DND-41 (cell line): ENCODE measurements at regions not wholly inside any gene's neighbourhood (a gene's known extent, or its start where the extent isn't known, plus 50 kb on each side); places are given as distances from the start of the nearest gene placed in this dataset.

Experiments used
- ATAC-seq: fragments of 200-7000 bp; cut with Tn5 transposase; 3 replicates; pipeline ENCODE4 v1.9.1; 2021; ENCODE audit warnings: low read depth; ENCODE audit not compliant: insufficient read depth
- DNase-seq: peaks from one replicate; pipeline ENCODE4 v3.0.0-alpha.2; 2020
- H2AFZ ChIP-seq: 2 replicates; pipeline ENCODE4 v1.6.0; 2012; ENCODE audit warnings: low read depth, low read length
- H3K27ac ChIP-seq: 2 replicates; pipeline ENCODE4 v1.5.1; 2012; ENCODE audit warnings: low read length, inconsistent platforms
- H3K27me3 ChIP-seq: fragments of 200-600 bp; sonication (generic); 2 replicates; pipeline ENCODE4 v1.6.0; 2012; ENCODE audit warnings: low read length, mild to moderate bottlenecking, inconsistent platforms; ENCODE audit not compliant: insufficient read depth, poor library complexity
- H3K36me3 ChIP-seq: 2 replicates; pipeline ENCODE4 v1.5.1; 2012; ENCODE audit warnings: low read length, inconsistent platforms; ENCODE audit not compliant: insufficient read depth
- H3K4me1 ChIP-seq: 2 replicates; pipeline ENCODE4 v1.5.1; 2012; ENCODE audit warnings: mild to moderate bottlenecking, low read length; ENCODE audit not compliant: insufficient read depth
- H3K4me2 ChIP-seq: 2 replicates; pipeline ENCODE4 v1.6.0; 2012; ENCODE audit warnings: mild to moderate bottlenecking, moderate library complexity, low read length, inconsistent platforms; ENCODE audit not compliant: insufficient read depth
- H3K4me3 ChIP-seq, 2 experiments: fragments of 200-600 bp in 1 of 2; shearing (Covaris generic) in 1 of 2; 2 replicates each; pipeline ENCODE4 v1.5.1; 2012 to 2016; ENCODE audit warnings: inconsistent platforms in 2 of 2, low read length in 2 of 2, mild to moderate bottlenecking in 2 of 2, low read depth in 1 of 2, moderate library complexity in 1 of 2
- H3K79me2 ChIP-seq: 2 replicates; pipeline ENCODE4 v1.6.0; 2012; ENCODE audit warnings: low read length, inconsistent platforms; ENCODE audit not compliant: insufficient read depth
- H3K9ac ChIP-seq: 2 replicates; pipeline ENCODE4 v1.6.0; 2012; ENCODE audit warnings: low read depth, mild to moderate bottlenecking, inconsistent platforms, low read length, moderate library complexity
- H3K9me3 ChIP-seq: 2 replicates; pipeline ENCODE4 v1.5.1; 2012; ENCODE audit warnings: low read length, moderate library complexity, mild to moderate bottlenecking, inconsistent platforms; ENCODE audit not compliant: insufficient read depth, severe bottlenecking
- H4K20me1 ChIP-seq: 2 replicates; pipeline ENCODE4 v1.6.0; 2012; ENCODE audit warnings: low read length; ENCODE audit not compliant: insufficient read depth
- CTCF ChIP-seq: IDR thresholded peaks from 2 replicates; pipeline ENCODE4 v1.5.1; 2012; ENCODE audit warnings: borderline replicate concordance, low read length, moderate library complexity, mild to moderate bottlenecking; ENCODE audit not compliant: poor library complexity, severe bottlenecking; ENCODE audit errors: extremely low read depth
- EZH2 ChIP-seq: IDR thresholded peaks from 3 replicates; pipeline ENCODE4 v1.6.1; 2012; ENCODE audit warnings: borderline replicate concordance, low read depth, mild to moderate bottlenecking, moderate library complexity, low read length, inconsistent platforms; ENCODE audit not compliant: severe bottlenecking

- no peak overlapping the region for H2AFZ ChIP-seq
- DNase-seq (peak; percentile 11), ATAC-seq (no peak)
- no peak overlapping the region for H3K4me2 ChIP-seq
- TF ChIP-seq EZH2 (no peak), CTCF (peak; percentile 60)
- no peak overlapping the region for H3K4me3 ChIP-seq
- H4K20me1 ChIP-seq = no peaks in the 10 kb centered on the region
- H3K4me1 ChIP-seq = no peaks in the 10 kb centered on the region
- no peaks in the 10 kb centered on the region for H3K9me3 ChIP-seq
- H3K27ac ChIP-seq = no peak overlapping the region
- no peak overlapping the region for H3K9ac ChIP-seq
- H3K79me2 ChIP-seq = no peaks in the 10 kb centered on the region
- no peaks in the 10 kb centered on the region for H3K36me3 ChIP-seq
- H3K27me3 ChIP-seq = no peaks in the 10 kb centered on the region
Measured at GRCh38 chr7:46352004-46352954, 431.2 kb upstream of the IGFBP3 start.

- Histone ChIP-seq H2AFZ (no peak overlapping the region), H3K27me3 (no peaks in the 10 kb centered on the region), H3K27ac (no peak overlapping the region), H3K36me3 (no peaks in the 10 kb centered on the region), H3K79me2 (no peaks in the 10 kb centered on the region), H3K4me1 (no peaks in the 10 kb centered on the region), H3K4me2 (no peak overlapping the region), H3K9me3 (no peaks in the 10 kb centered on the region), H4K20me1 (no peaks in the 10 kb centered on the region), H3K4me3 (no peak overlapping the region), H3K9ac (no peak overlapping the region)
- ATAC-seq (no peak), DNase-seq (no peak)
- no peak for TF ChIP-seq EZH2
- no peak for TF ChIP-seq CTCF
Measured at GRCh38 chr7:46349490-46349889, 428.4 kb upstream of the IGFBP3 start.

- Histone ChIP-seq H3K9ac (no peak overlapping the region), H3K4me3 (no peak overlapping the region), H3K36me3 (no peaks in the 10 kb centered on the region), H3K9me3 (no peaks in the 10 kb centered on the region), H3K4me1 (no peaks in the 10 kb centered on the region), H2AFZ (no peak overlapping the region), H3K79me2 (no peaks in the 10 kb centered on the region), H3K4me2 (no peak overlapping the region), H4K20me1 (no peaks in the 10 kb centered on the region), H3K27me3 (no peaks in the 10 kb centered on the region), H3K27ac (no peak overlapping the region)
- DNase-seq (no peak), ATAC-seq (no peak)
- TF ChIP-seq EZH2 (no peak), CTCF (no peak)
Measured at GRCh38 chr7:46344533-46344932, 423.5 kb upstream of the IGFBP3 start.
